Fibroblast of gingiva (primary cell): ENCODE measurements at regions not wholly inside any gene's neighbourhood (a gene's known extent, or its start where the extent isn't known, plus 50 kb on each side); places are given as distances from the start of the nearest gene placed in this dataset.
"Not testable (repeated sequence)": the region's sequence is repeated elsewhere in the genome, so short reads cannot be mapped to it uniquely, and the experiment has no call there.

Experiments
- DNase-seq: peaks from one replicate; pipeline ENCODE4 v3.0.0-alpha.2; 2011; ENCODE audit warnings: low read depth

DNA sequence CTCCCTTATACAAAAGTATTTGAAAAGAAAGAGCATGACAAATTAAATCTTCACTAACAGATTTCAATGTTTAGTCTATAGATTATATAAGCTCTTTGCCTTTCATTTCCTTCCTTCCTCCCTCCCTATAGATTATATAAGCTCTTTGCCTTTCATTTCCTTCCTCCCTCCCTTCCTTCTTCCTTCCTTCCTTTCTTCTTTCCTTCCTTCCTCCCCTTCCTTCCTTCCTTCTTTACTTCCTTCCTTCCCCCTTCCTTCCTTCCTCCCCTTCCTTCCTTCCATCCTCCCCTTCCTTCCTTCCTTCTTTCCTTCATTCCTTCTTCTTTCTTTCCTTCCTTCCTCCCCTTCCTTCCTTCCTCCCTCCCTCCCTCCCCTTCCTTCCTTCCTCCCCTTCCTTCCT, 209.8 kb upstream of the CBLB start:
- DNase-seq, result no peak

DNA sequence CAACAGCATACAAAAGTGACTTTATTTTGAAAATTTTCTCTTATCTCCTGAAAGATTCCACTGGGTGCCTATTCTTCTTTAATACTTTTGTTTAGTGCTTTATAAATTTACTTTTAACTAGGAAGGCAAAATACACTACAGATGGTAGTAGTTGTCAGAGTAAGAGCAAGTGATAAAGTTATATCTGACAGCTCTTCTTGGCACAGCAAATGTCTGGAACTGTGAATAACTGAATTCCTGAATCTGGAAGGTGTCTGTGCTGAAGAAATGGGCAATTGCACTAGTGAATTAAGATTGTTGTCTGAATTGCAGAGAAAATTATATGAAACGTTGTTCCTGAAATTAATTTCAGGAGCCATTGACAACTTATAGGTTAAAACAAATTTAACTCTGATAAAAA, 213.8 kb upstream of the CBLB start:
- DNase-seq, result no peak

DNA sequence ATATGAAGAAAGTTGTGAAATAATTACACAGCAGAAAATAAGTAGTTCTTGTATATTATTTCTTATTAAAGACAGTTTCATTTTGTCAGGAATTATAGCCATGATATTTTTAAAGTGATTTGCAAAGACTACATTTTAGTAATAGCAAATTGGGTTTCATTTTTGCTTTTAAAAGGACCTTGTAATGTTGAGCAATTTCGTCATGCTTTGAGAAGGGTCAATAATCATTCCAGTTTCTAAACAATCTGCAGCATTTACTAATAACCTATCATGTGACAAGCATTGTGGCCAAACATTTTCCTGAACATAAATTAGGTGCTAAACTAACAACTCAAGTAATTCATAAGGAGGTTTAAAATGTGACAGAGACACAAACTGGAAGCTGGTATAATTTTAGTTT, 214.4 kb upstream of the CBLB start:
- DNase-seq, result peak; percentile 33

DNA sequence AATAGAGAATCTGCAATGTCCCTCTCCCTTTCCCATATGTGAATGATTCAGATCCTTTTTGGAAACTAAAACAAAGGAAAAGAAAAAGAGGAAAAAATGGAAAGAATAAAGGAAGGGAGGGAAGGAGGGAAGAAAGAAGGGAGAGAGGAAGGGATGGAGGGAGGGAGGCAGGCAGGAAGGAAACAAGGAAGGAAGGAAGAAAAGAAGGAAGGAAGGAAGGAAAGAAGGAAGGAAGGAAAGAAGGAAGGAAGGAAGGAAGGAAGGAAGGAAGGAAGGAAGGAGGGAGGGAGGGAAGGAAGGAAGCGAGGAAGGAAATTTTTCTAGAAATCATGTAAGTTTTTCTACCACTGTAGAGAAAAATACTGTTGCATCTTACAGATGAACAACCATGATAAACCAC, 215.0 kb upstream of the CBLB start:
- no peak for DNase-seq

DNA sequence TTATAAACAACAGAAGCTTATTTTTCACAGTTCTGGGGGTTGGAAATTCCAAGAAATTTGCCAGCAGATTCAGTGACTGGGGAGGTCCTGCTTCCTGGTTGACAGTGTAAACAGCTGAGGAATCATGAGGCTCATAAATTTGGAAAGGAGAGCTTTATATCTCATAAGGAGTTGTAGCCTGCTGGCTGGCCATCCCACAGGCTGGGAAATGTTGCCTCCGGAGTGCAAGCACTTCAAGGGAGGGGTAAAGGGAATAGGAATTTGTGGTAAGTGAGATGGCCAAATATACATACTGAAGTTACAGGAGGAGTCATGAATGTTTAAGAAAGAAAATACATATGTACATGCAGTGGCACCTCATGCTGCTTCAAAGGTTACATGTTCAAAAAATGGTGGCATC, 217.2 kb upstream of the CBLB start:
- no peak for DNase-seq

DNA sequence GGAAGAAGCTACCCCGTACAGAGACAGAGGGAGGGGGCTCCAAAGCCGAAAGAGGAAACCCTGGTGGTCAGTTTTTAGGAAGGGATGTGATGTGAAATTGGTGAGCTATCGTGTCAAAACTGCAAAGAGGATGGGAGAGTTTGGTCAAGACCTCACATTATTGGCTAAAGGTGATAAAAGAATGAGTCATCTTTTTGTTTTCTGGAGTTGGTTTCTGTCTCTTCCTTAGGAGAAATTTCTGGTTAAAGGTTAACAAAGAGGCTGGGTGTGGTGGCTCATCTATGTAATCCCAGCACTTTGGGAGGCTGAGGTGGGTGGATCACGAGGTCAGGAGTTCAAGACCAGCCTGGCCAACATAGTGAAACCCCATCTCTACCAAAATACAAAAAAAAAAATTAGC, 217.8 kb upstream of the CBLB start:
- no peak for DNase-seq

DNA sequence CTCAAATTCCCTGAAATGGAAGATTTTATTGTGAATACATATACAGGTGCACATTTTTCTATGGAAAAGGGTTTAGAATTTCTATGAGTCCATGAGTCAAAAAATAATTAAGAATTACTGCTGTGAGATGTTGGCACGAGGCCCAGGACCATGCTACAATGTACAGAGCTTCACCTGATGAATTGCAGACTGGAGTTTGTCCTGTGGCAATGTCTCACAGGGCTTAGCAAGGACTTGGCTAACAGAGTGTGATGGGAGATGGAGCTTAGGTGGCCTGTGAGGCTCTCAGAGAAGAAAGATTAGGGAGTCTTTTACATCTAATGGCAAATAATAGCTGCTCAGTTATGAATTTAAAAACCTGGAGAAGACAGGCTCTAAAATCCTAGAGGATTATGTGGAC, 219.5 kb upstream of the CBLB start:
- no peak for DNase-seq

DNA sequence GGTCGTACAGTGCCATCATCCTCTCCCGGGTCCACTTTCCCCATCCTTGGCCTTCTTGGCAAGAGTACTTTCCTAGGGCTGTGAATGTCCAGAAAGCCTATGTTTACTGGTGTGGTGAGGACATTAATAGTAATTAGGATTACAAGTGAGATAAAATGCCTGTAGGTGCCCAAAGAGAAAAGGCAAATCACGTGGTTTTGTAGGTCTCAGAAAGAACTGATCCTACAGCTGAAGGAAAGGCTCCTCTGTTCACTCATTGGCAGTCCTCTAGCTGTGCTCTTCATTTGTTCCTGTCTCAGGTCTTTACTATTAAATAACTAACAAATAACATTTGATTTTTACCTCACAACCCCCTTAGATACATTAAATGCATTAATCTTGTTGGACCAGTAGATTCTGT, 220.1 kb upstream of the CBLB start:
- no peak for DNase-seq

DNA sequence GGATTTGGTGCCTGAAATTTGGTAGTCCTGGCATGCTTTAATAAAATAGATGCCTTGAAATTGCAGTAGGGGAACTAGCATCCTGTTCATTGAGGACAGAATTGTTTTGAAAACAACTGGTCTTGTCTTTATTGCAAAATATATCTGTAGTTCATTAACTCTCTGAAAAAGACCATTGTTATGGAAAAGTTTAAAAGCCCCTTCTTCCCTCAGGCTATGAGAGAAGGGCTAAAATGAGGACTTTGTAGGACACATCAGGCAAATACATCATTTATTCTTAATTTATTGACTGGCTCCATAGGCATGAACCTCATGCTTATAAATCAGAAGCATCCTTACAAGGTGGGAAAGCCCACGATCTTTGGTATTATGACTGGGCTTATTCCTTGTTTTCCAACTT, 221.0 kb upstream of the CBLB start:
- DNase-seq, result no peak

DNA sequence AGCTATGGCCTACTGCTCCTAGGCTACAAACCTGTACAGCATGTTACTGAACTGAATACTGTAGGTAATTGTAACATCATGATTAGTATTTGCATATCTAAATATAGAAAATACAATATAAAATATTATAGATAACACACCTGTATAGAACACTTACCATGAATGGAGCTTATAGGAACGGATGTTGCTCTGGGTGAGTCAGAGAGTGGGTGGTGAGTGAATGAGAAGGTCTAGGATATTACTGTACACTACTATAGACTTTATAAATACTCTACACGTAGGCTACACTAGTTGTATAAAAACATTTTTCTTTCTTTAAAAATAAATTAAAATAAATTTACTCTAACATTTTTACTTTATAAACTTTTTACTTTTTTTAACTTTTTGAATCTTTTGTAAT, 224.0 kb upstream of the CBLB start:
- no peak for DNase-seq

DNA sequence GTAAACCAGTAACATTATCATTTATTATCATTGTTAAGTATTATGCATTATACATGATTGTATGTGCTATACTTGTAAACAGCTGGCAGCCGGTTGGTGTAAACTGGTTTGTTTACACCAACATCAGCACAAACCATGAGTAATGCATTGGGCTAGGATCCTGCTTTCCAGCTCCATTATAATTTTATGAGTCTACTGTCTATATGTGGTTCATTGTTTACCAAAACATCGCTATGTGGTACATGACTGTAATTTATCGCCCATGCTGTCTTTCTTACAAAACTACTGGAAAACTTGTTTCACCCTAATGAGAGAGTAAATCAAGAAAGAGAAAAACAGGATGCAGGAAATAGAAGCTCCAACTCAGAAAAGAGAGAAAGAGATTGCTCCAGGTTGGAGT, 224.8 kb upstream of the CBLB start:
- DNase-seq, result no peak

DNA sequence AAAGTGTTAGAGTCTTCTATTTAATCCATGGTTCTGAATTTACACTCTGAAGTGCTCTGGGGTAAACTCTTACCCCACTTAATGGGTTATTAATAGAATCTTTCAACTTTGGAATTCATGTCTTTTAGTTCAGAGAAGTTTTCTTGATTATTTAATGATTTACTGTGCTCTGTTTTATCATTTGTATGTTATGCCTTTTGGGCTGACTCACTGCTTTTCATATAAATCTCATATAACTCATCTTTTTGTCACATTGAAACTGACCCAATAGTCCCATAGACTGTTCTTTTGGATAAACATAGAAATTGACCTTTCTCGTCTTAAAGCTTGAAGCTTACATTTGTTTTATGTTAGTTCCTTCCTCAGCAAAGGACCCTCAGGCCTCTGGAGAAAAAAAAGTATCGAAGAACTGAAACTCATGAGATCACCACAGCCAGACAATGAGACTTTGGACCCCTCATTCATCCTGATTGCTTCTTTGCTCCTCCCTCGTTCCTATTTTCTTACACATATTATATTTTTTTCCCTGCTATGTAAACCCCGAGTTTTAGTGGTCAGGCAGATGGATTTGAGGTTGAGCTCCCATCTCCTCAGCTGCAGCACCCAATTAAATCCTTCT, 229.1 kb upstream of the CBLB start:
- DNase-seq, result no peak

DNA sequence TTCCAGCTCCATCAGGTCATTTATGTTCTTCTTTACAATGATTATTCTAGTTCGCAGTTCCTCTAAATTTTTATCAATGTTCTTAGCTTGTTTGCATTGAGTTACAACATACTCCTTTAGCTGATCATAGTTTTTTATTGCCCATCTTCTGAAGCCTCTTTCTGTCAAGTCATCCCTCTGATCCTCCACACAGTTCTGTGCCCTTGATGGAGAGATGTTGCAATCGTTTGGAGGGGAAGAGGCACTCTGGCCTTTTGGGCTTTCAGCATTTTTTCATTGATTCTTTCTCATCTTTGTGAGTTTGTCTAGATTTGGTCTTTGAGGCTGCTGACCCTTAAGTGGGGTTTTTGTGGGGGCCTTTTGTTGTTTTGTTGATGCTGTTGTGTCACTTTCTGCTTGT, 234.6 kb upstream of the CBLB start:
- no peak for DNase-seq

DNA sequence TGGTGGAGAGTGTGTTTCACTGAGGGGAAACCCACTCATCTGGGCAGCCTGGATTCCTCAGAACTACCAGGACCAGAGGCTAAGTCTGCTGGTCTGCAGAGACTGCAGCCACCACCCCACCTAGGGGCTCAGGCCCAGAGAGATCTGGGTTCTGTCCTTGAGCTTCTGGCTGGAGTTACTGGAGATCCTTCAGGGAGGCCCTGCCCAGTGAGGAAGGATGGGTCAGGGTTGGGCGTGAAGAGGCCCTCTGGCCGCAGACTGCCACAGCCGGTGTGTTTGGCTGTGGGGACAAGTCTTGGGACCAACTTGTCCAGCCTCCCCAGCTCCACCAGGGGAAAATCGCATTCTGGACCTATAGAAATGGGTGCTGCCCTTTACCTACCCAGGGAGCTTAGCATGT, 235.3 kb upstream of the CBLB start:
- DNase-seq, result no peak

DNA sequence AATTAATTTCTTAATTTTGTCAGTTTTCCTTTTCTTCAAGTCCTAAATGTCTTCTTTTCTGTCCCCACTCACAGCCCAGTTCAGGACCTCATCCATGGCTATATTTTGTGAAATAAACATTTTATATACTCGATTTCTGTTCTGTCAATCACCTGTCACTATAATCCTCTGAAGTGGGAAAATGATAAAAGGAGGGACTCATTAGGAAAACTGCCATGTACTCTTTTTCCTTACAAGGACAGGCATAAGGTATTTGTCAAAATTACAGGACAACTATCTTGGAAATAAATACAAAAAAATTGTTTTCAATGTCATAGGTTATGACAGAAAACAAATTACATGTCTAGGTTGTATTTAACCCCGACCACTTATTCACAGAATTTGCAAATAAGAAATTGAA, 240.1 kb upstream of the CBLB start:
- DNase-seq, result no peak

DNA sequence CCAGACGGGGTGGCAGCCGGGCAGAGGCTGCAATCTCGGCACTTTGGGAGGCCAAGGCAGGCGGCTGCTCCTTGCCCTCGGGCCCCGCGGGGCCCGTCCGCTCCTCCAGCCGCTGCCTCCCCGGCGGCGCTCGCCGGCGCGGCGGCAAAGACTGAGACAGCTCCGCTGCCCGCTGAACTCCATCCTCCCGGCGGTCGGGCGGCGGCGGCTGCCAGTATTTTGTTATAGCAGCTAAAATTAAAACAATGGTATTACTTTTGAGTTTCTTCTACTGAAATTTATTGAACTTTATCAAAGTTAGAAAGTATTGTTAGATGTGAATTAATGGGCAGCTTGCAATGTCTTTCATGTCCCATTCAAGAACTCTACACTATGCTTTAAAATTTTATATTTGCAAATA, 243.7 kb upstream of the CBLB start:
- DNase-seq, result not testable (repeated sequence)

DNA sequence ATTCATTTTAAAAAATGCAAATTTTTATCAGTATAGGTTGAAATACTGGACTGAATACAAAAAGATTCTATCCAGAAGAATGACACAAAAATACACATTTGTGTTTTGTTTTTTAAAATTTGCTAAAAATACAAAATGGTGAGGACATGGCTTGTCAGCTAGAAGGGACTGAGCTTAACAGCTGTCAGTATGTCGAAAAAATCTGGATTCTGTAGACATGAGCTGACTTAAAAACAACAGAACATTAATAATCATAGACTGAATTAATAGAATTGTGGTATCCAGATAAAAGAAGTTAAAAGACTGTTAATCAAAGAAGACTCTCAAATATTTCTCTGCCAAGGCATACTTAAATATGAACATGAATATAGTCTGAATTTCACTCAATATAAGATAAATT, 244.9 kb upstream of the CBLB start:
- no peak for DNase-seq

DNA sequence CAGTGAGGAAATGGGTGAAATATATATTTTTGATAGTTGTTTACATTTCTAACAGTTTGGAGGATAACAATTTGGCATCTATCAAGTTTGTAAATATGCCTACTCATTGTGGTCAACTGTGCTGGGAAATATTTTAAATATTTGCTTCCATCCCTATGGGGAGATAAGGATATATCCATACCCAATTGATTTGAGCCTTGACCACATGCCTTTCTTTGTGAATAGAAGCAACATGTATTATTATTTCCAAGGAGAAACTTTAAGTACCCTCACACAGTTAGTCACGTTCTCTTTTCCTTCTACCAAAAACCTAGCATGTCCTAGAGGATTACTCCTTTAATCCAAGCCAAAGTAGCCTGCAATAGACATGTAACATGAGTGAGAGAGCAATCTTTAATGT, 245.4 kb upstream of the CBLB start:
- peak; percentile 31 for DNase-seq

DNA sequence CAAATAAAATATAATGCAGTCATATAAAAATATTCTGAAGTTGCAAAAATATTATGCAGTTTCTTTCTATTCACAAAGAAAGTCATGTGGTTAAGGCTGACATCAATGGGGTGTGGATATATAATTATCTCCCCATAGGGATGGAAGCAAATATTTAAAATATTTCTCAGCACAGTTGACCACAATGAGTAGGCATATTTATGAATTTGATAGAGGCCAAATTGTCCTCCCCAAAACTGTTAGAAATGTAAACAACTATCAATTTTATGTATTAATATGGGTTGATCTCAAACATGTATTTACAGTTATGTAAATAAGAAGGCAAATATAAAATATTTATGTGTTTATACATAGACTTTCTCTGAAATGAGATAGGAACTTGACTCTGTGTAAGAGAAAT, 246.0 kb upstream of the CBLB start:
- peak; percentile 70 for DNase-seq

DNA sequence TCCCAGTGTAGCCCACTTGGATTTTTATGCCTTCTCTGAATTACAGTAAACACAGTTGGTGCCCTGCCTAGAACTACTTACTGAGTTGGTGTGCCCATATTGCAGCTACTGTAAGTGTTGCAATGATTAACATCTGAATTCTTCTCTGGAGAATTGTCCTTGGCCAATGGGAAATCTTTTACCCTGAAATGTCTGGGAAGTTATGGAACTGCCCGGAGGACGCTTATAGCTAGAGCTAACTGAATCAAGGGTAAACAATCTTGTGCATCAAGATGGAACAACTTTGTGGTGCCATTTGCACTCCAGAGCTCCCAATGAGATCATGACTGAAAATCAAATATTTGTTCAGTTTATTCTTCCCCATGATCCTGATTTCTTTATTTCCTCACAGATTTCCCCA, 246.7 kb upstream of the CBLB start:
- no peak for DNase-seq

DNA sequence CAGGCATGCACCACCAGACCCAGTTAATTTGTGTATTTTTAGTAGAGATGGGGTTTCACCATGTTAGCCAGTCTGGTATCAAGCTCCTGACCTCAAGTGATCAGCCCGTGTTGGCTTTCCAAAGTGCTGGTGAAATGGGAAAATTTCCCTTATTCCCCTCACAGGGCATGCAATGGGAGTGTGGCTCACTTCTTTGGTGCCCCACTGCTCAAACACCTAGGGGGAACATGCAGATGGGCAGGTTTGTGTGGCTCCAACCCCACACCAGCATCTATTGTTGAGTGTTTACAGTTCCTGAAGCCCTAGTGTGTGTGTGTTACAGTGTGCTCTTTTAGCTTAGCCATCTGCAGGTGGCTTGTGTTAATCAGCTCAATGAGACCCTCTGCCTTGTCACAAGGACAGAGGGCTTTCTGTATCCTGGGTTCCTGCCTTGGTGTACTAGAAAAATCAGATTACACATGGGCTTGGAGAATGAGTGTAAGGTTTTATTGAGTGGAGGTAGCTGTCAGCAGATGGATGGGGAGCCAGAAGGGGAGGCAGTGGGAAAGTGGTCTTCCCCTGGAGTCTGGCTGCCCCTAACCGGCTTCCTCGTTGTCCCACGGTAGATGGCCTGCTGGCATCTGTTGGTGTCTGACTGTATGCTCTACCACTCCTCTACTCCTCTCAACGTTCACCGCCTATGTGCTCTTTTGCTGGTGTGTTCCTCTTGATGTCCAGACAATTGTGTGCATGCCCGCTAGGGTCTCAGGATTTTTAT, 248.1 kb upstream of the CBLB start:
- no peak for DNase-seq

DNA sequence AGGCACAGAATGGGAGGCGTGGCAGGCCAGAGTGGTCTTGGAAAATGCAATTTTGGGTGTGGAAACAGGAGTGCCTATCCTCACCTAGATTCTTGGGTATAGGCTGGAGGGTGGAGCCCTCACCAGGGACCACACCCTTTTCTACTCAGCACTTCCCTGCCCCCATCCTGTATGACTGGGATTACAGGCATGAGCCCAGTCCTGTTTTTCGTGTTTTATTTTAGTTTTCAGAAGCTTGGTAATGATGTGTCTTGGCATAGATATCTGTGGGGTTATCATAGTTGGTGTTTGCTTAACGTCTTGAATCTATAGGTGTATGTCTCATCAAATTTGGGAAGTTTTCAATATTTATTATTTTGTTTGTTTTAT, 248.7 kb upstream of the CBLB start:
- no peak for DNase-seq

DNA sequence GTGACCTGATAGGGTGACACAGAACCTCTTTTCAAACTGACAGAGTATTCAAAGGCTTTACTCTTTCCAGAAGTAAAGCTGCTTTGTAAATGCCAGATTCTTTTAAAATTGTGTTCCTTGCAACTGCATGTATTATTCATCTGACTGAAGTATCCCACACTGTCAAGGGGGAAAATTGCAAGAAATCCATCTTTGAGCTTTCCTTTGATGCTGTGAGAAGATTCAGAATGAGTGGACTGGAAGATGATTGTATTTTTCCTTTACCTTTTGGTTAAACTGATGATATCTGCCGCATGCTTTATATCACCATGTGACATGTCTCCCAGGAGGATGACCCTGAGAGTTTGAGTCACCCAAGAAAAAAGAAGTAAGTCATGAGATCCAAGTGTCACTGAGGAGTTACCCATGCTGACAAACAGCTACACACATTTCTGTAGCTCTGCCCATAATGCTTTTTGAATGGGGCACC, 250.8 kb upstream of the CBLB start:
- no peak for DNase-seq

DNA sequence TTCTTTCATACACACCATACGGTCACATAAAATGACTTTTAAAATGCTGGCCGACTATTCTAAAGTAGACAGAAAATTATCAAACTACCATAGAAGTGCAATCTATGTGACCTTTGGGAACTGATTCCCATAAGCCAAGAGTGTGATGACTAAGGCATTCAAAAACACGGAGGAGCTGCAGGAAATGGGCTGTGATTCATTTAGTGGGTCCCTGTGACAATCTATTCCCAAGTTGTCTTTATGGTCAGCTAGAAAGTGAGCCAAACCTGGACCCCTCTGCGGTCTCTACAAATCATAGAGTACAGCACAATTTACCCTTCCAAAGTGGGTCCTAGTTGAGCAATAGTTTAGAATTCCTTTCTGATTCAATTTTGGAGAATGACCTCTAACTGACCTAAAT, 251.5 kb upstream of the CBLB start:
- no peak for DNase-seq
